Esophagus (tissue), 2 donors: ENCODE measurements at regions not wholly inside any gene's neighbourhood (a gene's known extent, or its start where the extent isn't known, plus 50 kb on each side); places are given as distances from the start of the nearest gene placed in this dataset.
"Not testable (repeated sequence)": the region's sequence is repeated elsewhere in the genome, so short reads cannot be mapped to it uniquely, and the experiment has no call there.

Experiments
- H3K27ac ChIP-seq, 2 donors: one replicate each; pipeline ENCODE4 v1.5.1; 2013; ENCODE audit warnings: low read depth in 2 of 2, mild to moderate bottlenecking in 2 of 2, inconsistent platforms in 1 of 2, low read length in 1 of 2, moderate library complexity in 1 of 2
- H3K27me3 ChIP-seq, 2 donors: one replicate each; pipeline ENCODE4 v1.6.1; 2013; ENCODE audit warnings: low read length in 2 of 2, control low read depth in 1 of 2, mild to moderate bottlenecking in 1 of 2; ENCODE audit not compliant: insufficient read depth in 2 of 2, control insufficient read depth in 1 of 2
- H3K36me3 ChIP-seq, 2 donors: one replicate each; pipeline ENCODE4 v1.6.1; 2013; ENCODE audit warnings: low read length in 1 of 2; ENCODE audit not compliant: control insufficient read depth in 2 of 2, insufficient read depth in 2 of 2
- H3K4me1 ChIP-seq, 2 donors: one replicate each; pipeline ENCODE4 v1.6.1; 2013; ENCODE audit warnings: low read length in 1 of 2; ENCODE audit not compliant: control insufficient read depth in 2 of 2, insufficient read depth in 2 of 2
- H3K4me3 ChIP-seq, 2 donors: one replicate each; pipeline ENCODE4 v1.5.1; 2013; ENCODE audit warnings: low read length in 2 of 2, mild to moderate bottlenecking in 2 of 2, low read depth in 1 of 2, moderate library complexity in 1 of 2
- H3K9me3 ChIP-seq, 2 donors: one replicate each; pipeline ENCODE4 v1.6.1; 2013; ENCODE audit warnings: mild to moderate bottlenecking in 2 of 2, low read depth in 1 of 2, low read length in 1 of 2, moderate library complexity in 1 of 2; ENCODE audit not compliant: control insufficient read depth in 2 of 2, insufficient read depth in 1 of 2
- WGBS, 2 donors: extraction: QIAGEN DNeasy Blood & Tissue Kit; methylation state at CpG; one replicate each; pipeline ENCODE4 v1.1.7; 2013; 5-methylcytosine and 5-hydroxymethylcytosine counted together
- donor health status: healthy with polysubstance abuse.
- donor health status: Bipolar disorder and iron deficiency.

GRCh38 chr10:118444069-118444468, 101.9 kb upstream of the FAM204A start:
- H3K4me3 ChIP-seq: no peak overlapping the region
- H3K4me1 ChIP-seq: no peaks in the 10 kb centered on the region
- WGBS, 2 donors: 62 to 77% methylated on average over 2 of the region's 2 CpGs
- H3K27ac ChIP-seq: no peak overlapping the region
- no peaks in the 10 kb centered on the region for H3K9me3 ChIP-seq
- H3K27me3 ChIP-seq: peaks cover 0 to 3% of the 10 kb centered on the region in 2 donors
- no peaks in the 10 kb centered on the region for H3K36me3 ChIP-seq

GRCh38 chr10:118442032-118442431, 99.9 kb upstream of the FAM204A start:
- H3K4me1 ChIP-seq: no peaks in the 10 kb centered on the region
- H3K36me3 ChIP-seq: no peaks in the 10 kb centered on the region
- 65 to 73% methylated on average over 3 of the region's 3 CpGs for WGBS, 2 donors
- no peak overlapping the region for H3K27ac ChIP-seq
- no peaks in the 10 kb centered on the region for H3K9me3 ChIP-seq
- no peaks in the 10 kb centered on the region for H3K27me3 ChIP-seq
- no peak overlapping the region for H3K4me3 ChIP-seq

- H3K27ac ChIP-seq: no peak overlapping the region
- no peaks in the 10 kb centered on the region for H3K27me3 ChIP-seq
- no peaks in the 10 kb centered on the region for H3K4me1 ChIP-seq
- 67 to 73% methylated on average over 3 of the region's 3 CpGs for WGBS, 2 donors
- H3K9me3 ChIP-seq: no peaks in the 10 kb centered on the region
- no peak overlapping the region for H3K4me3 ChIP-seq
- no peaks in the 10 kb centered on the region for H3K36me3 ChIP-seq
Observed at GRCh38 chr10:118439824-118440223, 97.7 kb upstream of the FAM204A start.

- H3K4me3 ChIP-seq: no peak overlapping the region
- 74 to 86% methylated on average over 1 of the region's 1 CpG for WGBS, 2 donors
Observed at GRCh38 chr10:118436742-118437141, 94.6 kb upstream of the FAM204A start.

GRCh38 chr10:118430190-118430589, 88.1 kb upstream of the FAM204A start:
- Histone ChIP-seq H3K36me3 (no peaks in the 10 kb centered on the region), H3K9me3 (no peaks in the 10 kb centered on the region), H3K4me3 (no peak overlapping the region), H3K4me1 (no peaks in the 10 kb centered on the region), H3K27me3 (no peaks in the 10 kb centered on the region), H3K27ac (no peak overlapping the region)
- 83 to 88% methylated on average over 6 of the region's 6 CpGs for WGBS, 2 donors

More at GRCh38 chr10:118436742-118437141, 94.6 kb upstream of the FAM204A start:
- no peaks in the 10 kb centered on the region for H3K4me1 ChIP-seq
- H3K27me3 ChIP-seq: no peaks in the 10 kb centered on the region
- no peak overlapping the region for H3K27ac ChIP-seq
- no peaks in the 10 kb centered on the region for H3K36me3 ChIP-seq
- no peaks in the 10 kb centered on the region for H3K9me3 ChIP-seq

- Histone ChIP-seq H3K27me3 (no peaks in the 10 kb centered on the region), H3K4me3 (no peak overlapping the region), H3K27ac (no peak overlapping the region), H3K9me3 (no peaks in the 10 kb centered on the region), H3K36me3 (no peaks in the 10 kb centered on the region), H3K4me1 (no peaks in the 10 kb centered on the region)
- 17 to 20% methylated on average over 15 of the region's 15 CpGs for WGBS, 2 donors
Observed at GRCh38 chr10:118423800-118424442, 81.8 kb upstream of the FAM204A start.

- 76 to 78% methylated on average over 7 of the region's 7 CpGs for WGBS, 2 donors
Observed at GRCh38 chr10:118422241-118422640, 80.1 kb upstream of the FAM204A start.

GRCh38 chr10:118420049-118420448, 77.9 kb upstream of the FAM204A start:
- not testable (repeated sequence) for H3K4me1 ChIP-seq, H3K4me3 ChIP-seq, H3K27ac ChIP-seq, H3K36me3 ChIP-seq, H3K27me3 ChIP-seq, H3K9me3 ChIP-seq
- WGBS, 2 donors: 84 to 98% methylated on average over 2 of the region's 2 CpGs

More at GRCh38 chr10:118422241-118422640, 80.1 kb upstream of the FAM204A start:
- Histone ChIP-seq H3K36me3 (no peaks in the 10 kb centered on the region), H3K4me3 (no peak overlapping the region), H3K27me3 (no peaks in the 10 kb centered on the region), H3K9me3 (no peaks in the 10 kb centered on the region), H3K4me1 (no peaks in the 10 kb centered on the region), H3K27ac (no peak overlapping the region)

GRCh38 chr10:118412932-118413331, 70.8 kb upstream of the FAM204A start:
- Histone ChIP-seq H3K9me3 (peaks cover 0 to 3% of the 10 kb centered on the region in 2 donors), H3K36me3 (no peaks in the 10 kb centered on the region), H3K27me3 (no peaks in the 10 kb centered on the region), H3K27ac (no peak overlapping the region), H3K4me1 (no peaks in the 10 kb centered on the region), H3K4me3 (no peak overlapping the region)
- 75 to 79% methylated on average over 8 of the region's 8 CpGs for WGBS, 2 donors

- 76 to 80% methylated on average over 8 of the region's 8 CpGs for WGBS, 2 donors
Observed at GRCh38 chr10:118412132-118412760, 70.1 kb upstream of the FAM204A start.

More at GRCh38 chr10:118412132-118412760, 70.1 kb upstream of the FAM204A start:
- no peaks in the 10 kb centered on the region for H3K27me3 ChIP-seq
- H3K36me3 ChIP-seq: no peaks in the 10 kb centered on the region
- no peaks in the 10 kb centered on the region for H3K4me1 ChIP-seq
- no peak overlapping the region for H3K4me3 ChIP-seq
- H3K27ac ChIP-seq: no peak overlapping the region
- peaks cover 0 to 3% of the 10 kb centered on the region in 2 donors for H3K9me3 ChIP-seq
